ENCODE measurements at regions not wholly inside any gene's neighbourhood (a gene's known extent, or its start where the extent isn't known, plus 50 kb on each side); places are given as distances from the start of the nearest gene placed in this dataset.

GRCh38 chr15:98398886-98399285 is 249.5 kb upstream of the IGF1R start:
- Mint-ChIP-seq H3K4me3 (ENCODE audit: unreplicated experiment) (no peak overlapping the region), H3K36me3 (ENCODE audit: insufficient read depth, unreplicated experiment) (no peaks in the 10 kb centered on the region), H3K9me3 (ENCODE audit: unreplicated experiment) (no peaks in the 10 kb centered on the region), H3K4me1 (ENCODE audit: low read depth, unreplicated experiment) (no peaks in the 10 kb centered on the region), H3K27ac (ENCODE audit: unreplicated experiment) (no peak overlapping the region), H3K27me3 (ENCODE audit: insufficient read depth, unreplicated experiment) (peaks cover 17% of the 10 kb centered on the region)
- no peaks in the 10 kb centered on the region for H3K4me1 ChIP-seq
- POLR2A ChIA-PET = no interaction called here
- no TSS peak for BruUV-seq (replicated peaks)
- H3K36me3 ChIP-seq (ENCODE audit: control insufficient read depth, insufficient read depth, low read length) = no peaks in the 10 kb centered on the region
- no peaks in the 10 kb centered on the region for H3K27me3 ChIP-seq (replicated peaks; ENCODE audit: control insufficient read depth, insufficient read depth, low read length)
- no peak for DNase-seq
- H3K9me3 ChIP-seq = no peaks in the 10 kb centered on the region
- CTCF ChIA-PET = interaction anchor here (0.7 kb wide), 1 partner anchor 21 kb away, joined by 4 read pairs; no protein-coding TSS in a partner anchor
- TF ChIP-seq CTCF (IDR thresholded peaks at IDR 0.05; ENCODE audit: insufficient read depth in 1 of 2, low read depth in 1 of 2, low read length in 1 of 2, severe bottlenecking in 1 of 2, unreplicated experiment in 1 of 2) = no peak
- intact Hi-C loops (cut with micrococcal nuclease; ENCODE audit: unreplicated experiment) = no loop called here
- H3K4me3 ChIP-seq (ENCODE audit: low read depth, low read length) = no peak overlapping the region

GRCh38 chr15:98400120-98400519 is 248.2 kb upstream of the IGF1R start:
- Histone ChIP-seq H3K36me3 (ENCODE audit: control insufficient read depth, insufficient read depth, low read length) (no peaks in the 10 kb centered on the region), H3K9me3 (no peaks in the 10 kb centered on the region), H3K4me3 (ENCODE audit: low read depth, low read length) (no peak overlapping the region), H3K4me1 (no peaks in the 10 kb centered on the region), H3K27me3 (replicated peaks; ENCODE audit: control insufficient read depth, insufficient read depth, low read length) (no peaks in the 10 kb centered on the region)
- Mint-ChIP-seq H3K27me3 (ENCODE audit: insufficient read depth, unreplicated experiment) (peaks cover 12% of the 10 kb centered on the region), H3K36me3 (ENCODE audit: insufficient read depth, unreplicated experiment) (no peaks in the 10 kb centered on the region), H3K9me3 (ENCODE audit: unreplicated experiment) (no peaks in the 10 kb centered on the region), H3K4me3 (ENCODE audit: unreplicated experiment) (no peak overlapping the region), H3K27ac (ENCODE audit: unreplicated experiment) (no peak overlapping the region), H3K4me1 (ENCODE audit: low read depth, unreplicated experiment) (no peaks in the 10 kb centered on the region)
- DNase-seq = no peak
- no TSS peak for BruUV-seq (replicated peaks)
- ChIA-PET POLR2A (no interaction called here), CTCF (no interaction called here)
- intact Hi-C loops (cut with micrococcal nuclease; ENCODE audit: unreplicated experiment) = no loop called here
- no peak for TF ChIP-seq CTCF (IDR thresholded peaks at IDR 0.05; ENCODE audit: insufficient read depth in 1 of 2, low read depth in 1 of 2, low read length in 1 of 2, severe bottlenecking in 1 of 2, unreplicated experiment in 1 of 2)

- Histone ChIP-seq H3K4me3 (ENCODE audit: low read depth, low read length) (no peak overlapping the region), H3K4me1 (no peaks in the 10 kb centered on the region), H3K36me3 (ENCODE audit: control insufficient read depth, insufficient read depth, low read length) (no peaks in the 10 kb centered on the region), H3K27me3 (replicated peaks; ENCODE audit: control insufficient read depth, insufficient read depth, low read length) (no peaks in the 10 kb centered on the region), H3K9me3 (no peaks in the 10 kb centered on the region)
- Mint-ChIP-seq H3K27me3 (ENCODE audit: insufficient read depth, unreplicated experiment) (peaks cover 12% of the 10 kb centered on the region), H3K27ac (ENCODE audit: unreplicated experiment) (no peak overlapping the region), H3K9me3 (ENCODE audit: unreplicated experiment) (no peaks in the 10 kb centered on the region), H3K4me1 (ENCODE audit: low read depth, unreplicated experiment) (no peaks in the 10 kb centered on the region), H3K36me3 (ENCODE audit: insufficient read depth, unreplicated experiment) (no peaks in the 10 kb centered on the region), H3K4me3 (ENCODE audit: unreplicated experiment) (no peak overlapping the region)
- intact Hi-C loops (cut with micrococcal nuclease; ENCODE audit: unreplicated experiment) = no loop called here
- POLR2A ChIA-PET = no interaction called here
- CTCF ChIA-PET = no interaction called here
- DNase-seq = no peak
- no TSS peak for BruUV-seq (replicated peaks)
- TF ChIP-seq CTCF (IDR thresholded peaks at IDR 0.05; ENCODE audit: insufficient read depth in 1 of 2, low read depth in 1 of 2, low read length in 1 of 2, severe bottlenecking in 1 of 2, unreplicated experiment in 1 of 2) = no peak
These were observed 247.3 kb upstream of the IGF1R start for GRCh38 chr15:98401029-98401428.

Measured in Caco-2 (cell line).